Body of pancreas (tissue), 4 donors: ENCODE measurements at regions not wholly inside any gene's neighbourhood (a gene's known extent, or its start where the extent isn't known, plus 50 kb on each side); places are given as distances from the start of the nearest gene placed in this dataset.

ENCODE experiments used
- POLR2A ChIP-seq, 3 donors: fragments of 450-650 bp; IDR thresholded peaks; one replicate each; pipeline ENCODE4 v1.6.1; 2016; ENCODE audit warnings: antibody characterized with exemption in 3 of 3, mild to moderate bottlenecking in 2 of 3
- TF ChIP-seq, protein P1 (sequence below), 7 experiments: fragments of 450-650 bp in 4 of 7; fragments of 200-600 bp in 3 of 7; sonication (generic) in 3 of 7; IDR thresholded peaks; one replicate each; pipeline ENCODE4 v1.5.1; 2016 to 2019; ENCODE audit warnings: antibody characterized with exemption in 7 of 7

DNA sequence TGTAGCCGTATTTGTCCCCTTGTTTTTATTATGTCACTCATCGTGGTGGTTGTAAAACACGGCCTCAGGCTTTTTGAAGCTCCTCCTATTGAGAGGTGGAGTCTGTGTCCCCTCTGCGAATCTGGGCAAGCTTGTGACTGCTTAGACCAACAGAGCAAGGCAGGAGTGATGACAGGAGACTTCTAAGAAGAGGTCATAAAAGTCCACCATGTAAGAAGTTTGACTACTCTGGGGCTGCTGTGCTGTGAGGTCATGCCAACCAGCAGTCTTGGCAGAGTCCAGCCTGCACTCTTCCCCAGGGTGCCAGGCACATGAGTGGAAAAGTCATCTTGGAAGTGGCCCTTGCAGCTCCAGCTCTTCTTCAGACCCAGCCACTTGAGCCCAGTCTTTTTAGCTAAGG lies 83.8 kb upstream of the SPTBN1 start:
- TF ChIP-seq, protein P1, sequence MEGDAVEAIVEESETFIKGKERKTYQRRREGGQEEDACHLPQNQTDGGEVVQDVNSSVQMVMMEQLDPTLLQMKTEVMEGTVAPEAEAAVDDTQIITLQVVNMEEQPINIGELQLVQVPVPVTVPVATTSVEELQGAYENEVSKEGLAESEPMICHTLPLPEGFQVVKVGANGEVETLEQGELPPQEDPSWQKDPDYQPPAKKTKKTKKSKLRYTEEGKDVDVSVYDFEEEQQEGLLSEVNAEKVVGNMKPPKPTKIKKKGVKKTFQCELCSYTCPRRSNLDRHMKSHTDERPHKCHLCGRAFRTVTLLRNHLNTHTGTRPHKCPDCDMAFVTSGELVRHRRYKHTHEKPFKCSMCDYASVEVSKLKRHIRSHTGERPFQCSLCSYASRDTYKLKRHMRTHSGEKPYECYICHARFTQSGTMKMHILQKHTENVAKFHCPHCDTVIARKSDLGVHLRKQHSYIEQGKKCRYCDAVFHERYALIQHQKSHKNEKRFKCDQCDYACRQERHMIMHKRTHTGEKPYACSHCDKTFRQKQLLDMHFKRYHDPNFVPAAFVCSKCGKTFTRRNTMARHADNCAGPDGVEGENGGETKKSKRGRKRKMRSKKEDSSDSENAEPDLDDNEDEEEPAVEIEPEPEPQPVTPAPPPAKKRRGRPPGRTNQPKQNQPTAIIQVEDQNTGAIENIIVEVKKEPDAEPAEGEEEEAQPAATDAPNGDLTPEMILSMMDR (IDR thresholded peaks at IDR 0.05): no peak
- TF ChIP-seq POLR2A (IDR thresholded peaks at IDR 0.05): no peak
